Right lobe of liver (tissue), 6 donors: ENCODE measurements at regions not wholly inside any gene's neighbourhood (a gene's known extent, or its start where the extent isn't known, plus 50 kb on each side); places are given as distances from the start of the nearest gene placed in this dataset.

Experiments used
- ATAC-seq, 4 donors: fragments of 200-7000 bp; cut with Tn5 transposase; one replicate each; pipeline ENCODE4 v1.9.1; 2020; ENCODE audit warnings: mild to moderate bottlenecking in 4 of 4, moderate library complexity in 4 of 4
- DNase-seq, 3 donors: peaks; one replicate each; pipeline ENCODE4 v3.0.0-alpha.2; 2020
- H3K27ac ChIP-seq, 3 donors: fragments of 200-600 bp; one replicate each; pipeline ENCODE4 v1.8.0; 2022
- H3K27me3 ChIP-seq, 2 donors: fragments of 200-600 bp; one replicate each; pipeline ENCODE4 v1.8.0; 2022
- H3K36me3 ChIP-seq, 4 donors: fragments of 200-600 bp; sonication (generic) in 1 of 4; one replicate each; pipeline versions ENCODE4 v1.5.1 to v1.8.0; 2017 to 2022; ENCODE audit warnings: control low read depth in 1 of 4
- H3K4me1 ChIP-seq, 4 donors: fragments of 200-600 bp; sonication (generic) in 1 of 4; one replicate each; pipeline versions ENCODE4 v1.5.1 to v1.8.0; 2017 to 2022; ENCODE audit warnings: control low read depth in 1 of 4
- H3K4me3 ChIP-seq, 3 donors: fragments of 200-600 bp; one replicate each; pipeline ENCODE4 v1.8.0; 2022
- H3K9me3 ChIP-seq, 4 donors: fragments of 200-600 bp; sonication (generic) in 1 of 4; one replicate each; pipeline versions ENCODE4 v1.5.1 to v1.8.0; 2017 to 2022; ENCODE audit warnings: control low read depth in 1 of 4
- POLR2A ChIP-seq: fragments of 450-650 bp; IDR thresholded peaks from one replicate; pipeline ENCODE4 v1.6.1; 2017; ENCODE audit warnings: antibody characterized with exemption, mild to moderate bottlenecking
- WGBS: methylation state at CpG from one replicate; pipeline ENCODE4 v1.1.6; 2018; ENCODE audit warnings: low coverage, low lambda C conversion rate; ENCODE audit not compliant: insufficient coverage; ENCODE audit errors: missing lambda C conversion rate; 5-methylcytosine and 5-hydroxymethylcytosine counted together
- intact Hi-C, 2 donors: fragments of 100-400 bp; cut with DNase I; formaldehyde crosslinking; loops; one replicate each; pipeline versions ENCODE4 v1.11.2 to v1.14.1; 2022
- TF ChIP-seq, protein P1 (sequence below), 4 donors: fragments of 200-600 bp in 3 of 4; fragments of 450-650 bp in 1 of 4; IDR thresholded peaks; one replicate each; pipeline versions ENCODE4 v1.5.1 to v1.8.0; 2016 to 2022; ENCODE audit warnings: antibody characterized with exemption in 4 of 4, mild to moderate bottlenecking in 2 of 4
- donor health status: DM: no; HTN: yes; CAD: no.
- donor health status: DM: no; HTN: no; CAD: no.
- donor health status: DM: no; HTN: no; CAD: no.
- donor health status: DM: no; HTN: yes; CAD: no.
- donor health status: DM: no; HTN: yes; CAD: no.

- H3K36me3 ChIP-seq = no peaks in the 10 kb centered on the region
- intact Hi-C loops = no loop called here
- H3K9me3 ChIP-seq = no peaks in the 10 kb centered on the region
- TF ChIP-seq, protein P1, sequence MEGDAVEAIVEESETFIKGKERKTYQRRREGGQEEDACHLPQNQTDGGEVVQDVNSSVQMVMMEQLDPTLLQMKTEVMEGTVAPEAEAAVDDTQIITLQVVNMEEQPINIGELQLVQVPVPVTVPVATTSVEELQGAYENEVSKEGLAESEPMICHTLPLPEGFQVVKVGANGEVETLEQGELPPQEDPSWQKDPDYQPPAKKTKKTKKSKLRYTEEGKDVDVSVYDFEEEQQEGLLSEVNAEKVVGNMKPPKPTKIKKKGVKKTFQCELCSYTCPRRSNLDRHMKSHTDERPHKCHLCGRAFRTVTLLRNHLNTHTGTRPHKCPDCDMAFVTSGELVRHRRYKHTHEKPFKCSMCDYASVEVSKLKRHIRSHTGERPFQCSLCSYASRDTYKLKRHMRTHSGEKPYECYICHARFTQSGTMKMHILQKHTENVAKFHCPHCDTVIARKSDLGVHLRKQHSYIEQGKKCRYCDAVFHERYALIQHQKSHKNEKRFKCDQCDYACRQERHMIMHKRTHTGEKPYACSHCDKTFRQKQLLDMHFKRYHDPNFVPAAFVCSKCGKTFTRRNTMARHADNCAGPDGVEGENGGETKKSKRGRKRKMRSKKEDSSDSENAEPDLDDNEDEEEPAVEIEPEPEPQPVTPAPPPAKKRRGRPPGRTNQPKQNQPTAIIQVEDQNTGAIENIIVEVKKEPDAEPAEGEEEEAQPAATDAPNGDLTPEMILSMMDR (IDR thresholded peaks at IDR 0.05) = no peak
- no peak for TF ChIP-seq POLR2A
- H3K27ac ChIP-seq = no peak overlapping the region
- ATAC-seq (no peak), DNase-seq (no peak)
- H3K4me3 ChIP-seq = no peak overlapping the region
- H3K27me3 ChIP-seq = no peaks in the 10 kb centered on the region
- H3K4me1 ChIP-seq = no peaks in the 10 kb centered on the region
Observed at GRCh38 chr12:39165338-39165737, 259.9 kb upstream of the CPNE8 start.

DNA sequence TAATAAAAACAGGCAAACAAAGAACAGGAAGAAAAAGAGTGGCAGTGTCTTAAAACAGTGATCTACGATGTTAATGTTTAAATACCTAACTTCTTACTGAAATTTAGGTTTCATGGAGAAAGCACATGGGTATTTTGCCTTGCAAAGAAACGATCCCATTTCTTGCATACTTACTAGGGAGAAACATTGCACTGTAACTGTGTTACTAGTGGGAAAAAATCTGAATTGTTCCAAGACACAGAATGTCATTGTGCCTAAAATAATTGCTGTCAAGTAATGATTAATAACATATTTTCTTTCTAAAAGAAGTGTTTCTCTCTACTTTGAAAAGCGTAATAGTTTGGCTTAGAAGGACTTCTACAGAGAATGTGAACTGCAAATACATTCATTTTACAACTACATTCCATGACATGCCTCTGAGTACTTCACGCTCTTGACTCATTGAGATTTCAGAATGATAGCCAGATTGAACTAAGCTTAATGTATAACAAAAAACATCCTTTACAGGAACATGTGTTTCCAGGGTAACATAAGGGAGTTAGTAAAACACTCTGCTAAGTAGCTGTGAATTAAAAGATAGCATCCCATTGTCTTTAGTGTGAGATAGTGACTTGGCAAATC is 256.2 kb upstream of the CPNE8 start:
- intact Hi-C loops = no loop called here
- no peak overlapping the region for H3K4me3 ChIP-seq
- H3K27ac ChIP-seq = no peak overlapping the region
- ATAC-seq (no peak), DNase-seq (no peak)
- TF ChIP-seq, protein P1 (IDR thresholded peaks at IDR 0.05) = no peak
- TF ChIP-seq POLR2A = no peak
- no peaks in the 10 kb centered on the region for H3K27me3 ChIP-seq
- WGBS = 45% methylated on average over 4 of the region's 4 CpGs
- H3K36me3 ChIP-seq = no peaks in the 10 kb centered on the region
- no peaks in the 10 kb centered on the region for H3K4me1 ChIP-seq
- no peaks in the 10 kb centered on the region for H3K9me3 ChIP-seq

GRCh38 chr12:39157696-39158342 is 252.4 kb upstream of the CPNE8 start:
- no peaks in the 10 kb centered on the region for H3K36me3 ChIP-seq
- intact Hi-C loops = no loop called here
- no peaks in the 10 kb centered on the region for H3K27me3 ChIP-seq
- DNase-seq (no peak), ATAC-seq (no peak)
- no peaks in the 10 kb centered on the region for H3K9me3 ChIP-seq
- H3K27ac ChIP-seq = no peak overlapping the region
- WGBS = 35% methylated on average over 5 of the region's 5 CpGs
- no peak overlapping the region for H3K4me3 ChIP-seq
- no peaks in the 10 kb centered on the region for H3K4me1 ChIP-seq
- TF ChIP-seq, protein P1 (IDR thresholded peaks at IDR 0.05) = no peak
- no peak for TF ChIP-seq POLR2A

DNA sequence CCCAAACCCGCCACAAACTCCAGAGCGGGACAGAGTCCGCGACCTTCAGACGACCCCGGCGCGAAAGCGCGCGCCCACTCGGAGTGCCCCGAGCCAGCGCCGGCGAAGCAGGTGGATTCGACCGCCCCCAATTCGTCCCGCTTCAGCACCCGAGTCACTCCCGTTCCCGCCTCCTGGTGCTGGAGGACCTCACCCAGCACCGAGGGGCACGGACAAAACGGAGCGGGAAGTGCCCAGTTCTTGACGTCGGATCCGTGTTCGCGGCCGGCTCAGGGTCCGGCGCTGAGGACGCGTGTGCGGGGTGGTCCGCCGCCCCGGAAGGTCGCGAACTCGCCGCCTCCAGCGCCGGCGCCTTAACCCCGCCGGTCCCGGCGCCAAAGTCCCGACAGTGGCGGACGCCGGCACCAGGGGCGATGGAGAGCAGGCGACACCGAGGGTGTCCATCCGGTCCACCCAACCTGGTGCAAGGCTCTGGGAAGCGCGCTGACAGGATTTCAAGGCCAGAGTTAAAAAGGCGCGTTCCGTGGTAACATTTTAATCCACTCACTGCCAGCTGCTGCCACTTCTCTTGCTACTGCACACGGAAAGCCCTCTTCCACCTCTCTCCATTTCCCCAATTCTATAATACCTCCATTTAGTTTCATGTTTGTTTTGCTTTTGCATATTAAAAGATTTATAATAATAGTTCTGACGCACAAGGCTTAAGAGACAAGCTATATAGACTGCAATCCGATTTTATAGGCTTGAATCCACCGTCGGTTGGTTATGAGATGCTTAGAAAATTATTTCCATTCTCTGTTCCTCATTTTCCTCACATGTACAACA is 240.0 kb upstream of the CPNE8 start:
- Histone ChIP-seq H3K27ac (no peak overlapping the region), H3K36me3 (no peaks in the 10 kb centered on the region), H3K27me3 (peaks cover 0 to 8% of the 10 kb centered on the region in 2 donors), H3K4me3 (peak overlapping the region; percentile 7 to 52 (median 40)), H3K9me3 (no peaks in the 10 kb centered on the region), H3K4me1 (no peaks in the 10 kb centered on the region)
- peak in 3 of 4 donors; percentile 87 to 90 (median 88) for ATAC-seq
- intact Hi-C loops = no loop called here
- WGBS = 10% methylated on average over 27 of the region's 70 CpGs
- TF ChIP-seq, protein P1 (IDR thresholded peaks at IDR 0.05) = peak in 3 of 4 donors; percentile 48 to 68 (median 60)
- no peak for TF ChIP-seq POLR2A
- DNase-seq = peak in 1 of 3 donors; percentile 57
